DOHH2 (cell line): ENCODE measurements at regions not wholly inside any gene's neighbourhood (a gene's known extent, or its start where the extent isn't known, plus 50 kb on each side); places are given as distances from the start of the nearest gene placed in this dataset.
"Not testable (repeated sequence)": the region's sequence is repeated elsewhere in the genome, so short reads cannot be mapped to it uniquely, and the experiment has no call there.

Experiments used
- H3F3A ChIP-seq: fragments of 200-600 bp; sonication (generic), shearing (Covaris generic); 2 replicates; pipeline ENCODE4 v1.6.0; 2016; ENCODE audit warnings: antibody characterized with exemption, mild to moderate bottlenecking; ENCODE audit not compliant: control insufficient read depth, insufficient read depth
- H3K27ac ChIP-seq: fragments of 200-600 bp; sonication (generic); 2 replicates; pipeline ENCODE4 v1.5.1; 2014; ENCODE audit warnings: low read depth, mild to moderate bottlenecking, low read length, moderate library complexity
- H3K27me3 ChIP-seq: fragments of 200-600 bp; sonication (generic); 2 replicates; pipeline ENCODE4 v1.6.1; 2014; ENCODE audit warnings: mild to moderate bottlenecking, low read length, mixed read lengths; ENCODE audit not compliant: control insufficient read depth
- H3K36me3 ChIP-seq: fragments of 200-600 bp; sonication (generic); 2 replicates; pipeline ENCODE4 v1.6.1; 2014; ENCODE audit warnings: mild to moderate bottlenecking, low read length, moderate library complexity, mixed read lengths; ENCODE audit not compliant: control insufficient read depth
- H3K4me1 ChIP-seq: fragments of 200-600 bp; sonication (generic); 2 replicates; pipeline ENCODE4 v1.6.1; 2014; ENCODE audit warnings: mild to moderate bottlenecking, low read length, mixed read lengths; ENCODE audit not compliant: control insufficient read depth
- H3K4me2 ChIP-seq: fragments of 200-600 bp; sonication (generic); 2 replicates; pipeline ENCODE4 v1.6.0; 2014; ENCODE audit warnings: mild to moderate bottlenecking, low read length, moderate library complexity
- H3K4me3 ChIP-seq: fragments of 200-600 bp; sonication (generic); 2 replicates; pipeline ENCODE4 v1.5.1; 2014; ENCODE audit warnings: mild to moderate bottlenecking, low read length, mixed read lengths
- H3K79me2 ChIP-seq: fragments of 200-600 bp; sonication (generic); 2 replicates; pipeline ENCODE4 v1.6.1; 2014; ENCODE audit warnings: mild to moderate bottlenecking, low read length, mixed read lengths; ENCODE audit not compliant: control insufficient read depth
- H3K9me2 ChIP-seq: fragments of 200-600 bp; sonication (generic); replicated peaks from 2 replicates; pipeline ENCODE4 v1.6.1; 2014; ENCODE audit warnings: mild to moderate bottlenecking, low read length, mixed read lengths; ENCODE audit not compliant: control insufficient read depth
- H3K9me3 ChIP-seq: fragments of 200-600 bp; sonication (generic); 2 replicates; pipeline ENCODE4 v1.6.1; 2014; ENCODE audit warnings: antibody characterized with exemption, low read length, mixed read lengths; ENCODE audit not compliant: control insufficient read depth, insufficient read depth
- H4K20me1 ChIP-seq: fragments of 200-600 bp; sonication (generic); 2 replicates; pipeline ENCODE4 v1.6.0; 2014; ENCODE audit warnings: low read depth, mild to moderate bottlenecking, antibody characterized with exemption, low read length, moderate library complexity; ENCODE audit not compliant: control insufficient read depth, insufficient read depth
- CTCF ChIP-seq: fragments of 200-600 bp; sonication (generic); IDR thresholded peaks from one replicate; pipeline ENCODE4 v1.5.1; 2014; ENCODE audit warnings: antibody characterized with exemption, mild to moderate bottlenecking, low read depth, low read length; ENCODE audit not compliant: poor library complexity, severe bottlenecking
- EZH2phosphoT487 ChIP-seq: fragments of 200-600 bp; sonication (generic); IDR thresholded peaks from 2 replicates; pipeline ENCODE4 v1.6.1; 2017; ENCODE audit warnings: borderline replicate concordance, mild to moderate bottlenecking, antibody characterized with exemption, low read length, moderate library complexity, mixed read lengths

- Histone ChIP-seq H3K4me2 (no peak overlapping the region; the same call in 1 of the 2 replicates), H3K9me3 (no peaks in the 10 kb centered on the region), H3K79me2 (no peaks in the 10 kb centered on the region)
Observed at GRCh38 chr2:212891580-212891979, 259.8 kb downstream of the IKZF2 start.

DNA sequence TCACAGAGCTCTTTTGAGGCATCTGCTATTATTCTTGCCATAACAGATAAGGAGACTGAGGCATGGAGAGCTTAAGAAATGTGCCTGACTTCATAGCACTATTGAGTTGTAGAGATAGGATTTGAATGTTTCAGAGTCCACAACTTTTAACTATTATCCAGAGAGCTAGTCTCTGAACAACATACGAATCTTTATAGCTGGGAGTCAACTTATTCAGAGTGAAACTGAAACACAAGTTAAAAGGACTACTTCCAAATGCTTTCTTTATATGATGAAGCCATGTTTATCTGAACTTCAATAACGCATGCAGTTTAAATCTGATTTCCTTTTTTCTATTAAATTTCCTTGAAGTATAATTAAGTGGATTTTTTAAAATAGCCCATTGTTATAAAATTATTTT, 268.8 kb downstream of the IKZF2 start:
- Histone ChIP-seq H3K9me2 (no peaks in the 10 kb centered on the region), H3K4me2 (no peak overlapping the region), H3F3A (no peaks in the 10 kb centered on the region), H3K9me3 (no peaks in the 10 kb centered on the region), H3K27me3 (no peaks in the 10 kb centered on the region), H3K79me2 (no peaks in the 10 kb centered on the region), H4K20me1 (no peaks in the 10 kb centered on the region), H3K4me1 (no peaks in the 10 kb centered on the region), H3K27ac (no peak overlapping the region), H3K4me3 (no peak overlapping the region), H3K36me3 (no peaks in the 10 kb centered on the region)
- TF ChIP-seq CTCF (no peak), EZH2phosphoT487 (no peak)

More at GRCh38 chr2:212891580-212891979, 259.8 kb downstream of the IKZF2 start:
- Histone ChIP-seq H3F3A (no peaks in the 10 kb centered on the region), H4K20me1 (no peaks in the 10 kb centered on the region), H3K27me3 (no peaks in the 10 kb centered on the region), H3K36me3 (no peaks in the 10 kb centered on the region), H3K9me2 (no peaks in the 10 kb centered on the region), H3K4me3 (no peak overlapping the region), H3K4me1 (peaks cover 16% of the 10 kb centered on the region), H3K27ac (no peak overlapping the region)
- no peak for TF ChIP-seq CTCF
- TF ChIP-seq EZH2phosphoT487: no peak

DNA sequence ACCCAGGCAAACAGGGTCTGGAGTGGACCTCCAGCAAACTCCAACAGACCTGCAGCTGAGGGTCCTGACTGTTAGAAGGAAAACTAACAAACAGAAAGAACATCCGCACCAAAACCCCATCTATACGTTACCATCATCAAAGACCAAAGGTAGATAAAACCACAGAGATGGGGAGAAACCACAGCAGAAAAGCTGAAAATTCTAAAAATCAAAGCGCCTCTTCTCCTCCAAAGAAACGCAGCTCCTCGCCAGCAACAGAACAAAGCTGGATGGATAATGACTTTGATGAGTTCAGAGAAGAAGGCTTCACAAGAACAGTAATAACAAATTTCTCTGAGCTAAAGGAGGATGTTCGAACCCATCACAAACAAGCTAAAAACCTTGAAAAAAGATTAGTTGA, 274.9 kb downstream of the IKZF2 start:
- not testable (repeated sequence) for H4K20me1 ChIP-seq, H3K36me3 ChIP-seq, H3K27ac ChIP-seq, H3K9me3 ChIP-seq, H3K4me2 ChIP-seq, H3K4me1 ChIP-seq, H3K27me3 ChIP-seq, H3K9me2 ChIP-seq, H3K4me3 ChIP-seq, H3F3A ChIP-seq, H3K79me2 ChIP-seq

- not testable (repeated sequence) for H3K27me3 ChIP-seq, H3K27ac ChIP-seq
Observed at GRCh38 chr2:212875950-212876349, 275.5 kb downstream of the IKZF2 start.

More at GRCh38 chr2:212875950-212876349, 275.5 kb downstream of the IKZF2 start:
- not testable (repeated sequence) for H3K4me1 ChIP-seq, H3K9me2 ChIP-seq, H3K79me2 ChIP-seq, H3K4me2 ChIP-seq, H3K4me3 ChIP-seq, H3F3A ChIP-seq, H3K9me3 ChIP-seq, H4K20me1 ChIP-seq, H3K36me3 ChIP-seq
